NCI-H187 (cell line): ENCODE measurements at regions not wholly inside any gene's neighbourhood (a gene's known extent, or its start where the extent isn't known, plus 50 kb on each side); places are given as distances from the start of the nearest gene placed in this dataset.

Source experiments
- DNase-seq, 2 experiments: peaks; one replicate each; lab custom pipeline; 2025; lab: John Stamatoyannopoulos, UW

DNA sequence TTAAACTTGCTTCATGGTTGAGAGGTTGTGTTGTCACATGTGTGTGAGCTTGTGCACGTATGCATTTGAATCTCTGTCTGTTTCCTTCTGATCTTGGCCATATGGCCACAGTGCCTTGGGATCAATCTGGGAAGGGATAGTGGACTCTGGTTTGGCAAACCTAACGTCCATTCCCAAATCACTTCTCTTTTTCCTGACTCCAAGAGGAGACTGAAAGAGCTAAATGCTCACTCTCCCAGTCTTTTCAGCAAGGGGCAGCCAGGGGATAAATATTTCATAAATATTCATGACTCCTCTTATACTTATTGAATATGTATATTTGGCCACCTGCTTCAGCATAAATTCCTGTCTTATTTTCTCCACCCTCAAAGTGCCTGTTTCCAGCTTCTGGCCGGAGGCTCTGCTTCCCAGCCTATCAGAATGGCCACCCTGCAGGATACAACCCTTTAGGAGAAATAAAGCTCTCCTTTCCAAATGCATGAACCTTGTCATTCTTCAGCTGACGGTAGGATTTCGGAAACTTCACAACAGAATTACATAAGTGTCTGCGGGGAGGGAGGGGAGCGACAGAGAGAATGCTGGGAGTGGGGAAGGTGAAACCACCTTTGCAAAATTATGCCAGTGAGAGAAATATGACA is 112.2 kb upstream of the COPS8 start:
- DNase-seq: no peak

DNA sequence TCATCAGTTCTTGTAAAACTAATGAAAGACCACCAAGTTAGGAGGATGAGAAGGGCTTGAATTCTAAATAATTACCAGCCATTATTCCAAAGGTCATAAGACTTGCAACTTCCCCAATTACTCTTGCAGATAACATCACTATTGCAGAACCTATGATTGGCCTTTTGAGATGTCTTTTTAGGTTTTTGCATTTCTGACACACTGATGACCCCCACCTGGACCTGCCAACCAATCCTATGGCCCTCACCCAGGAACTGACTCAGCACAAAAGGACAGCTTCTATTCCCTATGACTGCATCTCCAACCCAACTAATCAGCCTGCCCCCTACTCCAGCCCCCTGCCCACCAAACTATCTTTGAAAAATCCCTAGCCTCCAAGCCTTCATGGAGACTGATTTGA is 111.5 kb upstream of the COPS8 start:
- no peak for DNase-seq

- DNase-seq: no peak
Measured at GRCh38 chr2:236974752-236975151, 110.9 kb upstream of the COPS8 start.

GRCh38 chr2:236975766-236976165 is 109.9 kb upstream of the COPS8 start:
- no peak for DNase-seq

DNA sequence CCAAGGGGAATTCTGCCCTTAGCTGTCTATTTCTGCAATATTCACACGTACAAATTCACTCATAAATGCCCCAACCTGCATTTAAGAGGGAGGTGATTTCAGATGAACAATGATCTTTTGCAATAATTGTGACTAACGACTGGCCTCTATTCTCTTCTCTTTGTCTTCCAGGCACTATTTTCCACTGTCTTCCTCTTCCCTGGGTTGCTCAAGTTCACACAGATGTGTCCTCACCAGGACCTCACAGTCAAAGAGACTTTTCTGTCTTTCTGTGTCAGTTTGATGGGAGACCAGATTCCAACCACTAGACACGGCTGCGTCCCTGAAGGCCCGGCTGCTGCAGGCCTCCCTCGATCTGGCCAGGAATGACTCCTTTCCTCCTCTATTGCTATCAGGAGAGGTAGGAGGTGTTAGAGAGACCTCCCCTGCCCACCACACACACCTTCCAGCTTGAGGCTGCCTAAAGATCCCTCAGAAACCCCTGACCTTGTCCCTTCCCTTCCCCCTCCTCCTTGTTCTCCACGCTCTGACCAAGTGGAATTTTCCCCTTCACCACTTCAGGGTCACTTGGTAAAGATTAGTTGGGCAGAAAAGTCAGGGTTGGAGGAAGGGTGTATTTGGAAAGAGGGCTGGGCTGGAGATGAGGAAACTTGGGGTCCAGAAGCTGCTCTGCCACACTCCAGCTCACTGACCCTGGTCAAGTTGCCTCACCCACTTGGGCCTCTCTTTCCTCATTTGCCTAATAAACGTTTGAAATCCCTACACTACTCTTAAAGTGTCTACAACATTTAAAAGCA is 109.2 kb upstream of the COPS8 start:
- no peak for DNase-seq

- DNase-seq: no peak
Measured at GRCh38 chr2:236977063-236977851, 108.4 kb upstream of the COPS8 start.

- DNase-seq: no peak
Measured at GRCh38 chr2:236977852-236978398, 107.8 kb upstream of the COPS8 start.

GRCh38 chr2:236979664-236980063 is 106.0 kb upstream of the COPS8 start:
- no peak for DNase-seq

GRCh38 chr2:236980961-236981360 is 104.7 kb upstream of the COPS8 start:
- DNase-seq: no peak

- no peak for DNase-seq
Measured at GRCh38 chr2:236981701-236982485, 103.8 kb upstream of the COPS8 start.

DNA sequence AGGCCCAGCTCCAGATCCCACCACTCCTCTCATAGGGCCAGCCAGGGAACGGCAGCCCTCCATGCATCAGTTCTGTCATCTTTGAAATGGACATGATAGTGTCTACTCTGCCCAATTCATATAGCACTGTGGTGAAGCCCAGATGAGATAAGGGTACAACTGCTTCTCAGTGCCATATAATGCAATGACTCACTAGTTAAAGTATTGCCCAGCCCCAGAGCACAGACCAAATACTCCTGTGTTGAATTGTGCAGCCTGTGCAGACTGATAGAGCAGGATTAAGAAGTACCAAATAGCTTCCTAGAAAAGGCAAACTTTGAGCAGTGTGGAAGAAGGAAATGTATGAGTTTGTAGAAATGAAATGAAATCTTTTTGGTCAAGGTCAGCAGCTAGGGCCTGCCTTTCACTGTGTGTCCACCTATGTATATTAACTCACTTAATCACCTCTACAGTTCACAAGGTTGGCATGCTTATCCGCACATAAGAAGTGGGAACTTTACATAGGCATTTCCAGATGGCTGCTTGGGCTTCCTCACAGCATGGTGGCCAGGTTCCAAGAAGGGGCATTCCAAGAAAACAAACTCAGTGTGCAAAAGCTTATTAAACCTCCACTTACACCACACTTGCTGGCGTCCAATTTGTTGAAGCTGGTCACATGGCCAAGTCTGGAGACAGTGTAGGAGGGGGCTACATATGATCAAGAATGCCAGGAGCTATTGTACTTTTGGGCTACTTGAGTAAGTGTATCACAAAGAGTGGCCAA is 102.8 kb upstream of the COPS8 start:
- no peak for DNase-seq

DNA sequence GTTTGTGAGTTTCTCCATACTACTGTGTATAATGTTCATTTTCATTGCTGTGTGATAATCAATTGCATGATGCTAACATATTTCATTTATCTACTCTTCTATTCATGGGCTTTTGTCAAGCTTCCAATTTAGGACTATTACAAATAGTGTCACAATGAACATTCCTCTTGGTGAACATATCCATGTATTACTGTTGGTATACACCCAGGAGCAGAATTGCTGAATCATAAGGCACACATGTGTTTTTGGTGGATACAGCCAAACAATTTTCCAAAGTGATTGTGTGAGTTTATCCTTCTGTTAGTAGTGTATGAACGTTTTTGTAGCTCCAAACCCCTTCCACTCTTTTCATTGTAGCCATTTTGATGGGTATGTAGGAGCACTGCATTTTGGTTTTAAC is 101.6 kb upstream of the COPS8 start:
- DNase-seq: no peak

DNA sequence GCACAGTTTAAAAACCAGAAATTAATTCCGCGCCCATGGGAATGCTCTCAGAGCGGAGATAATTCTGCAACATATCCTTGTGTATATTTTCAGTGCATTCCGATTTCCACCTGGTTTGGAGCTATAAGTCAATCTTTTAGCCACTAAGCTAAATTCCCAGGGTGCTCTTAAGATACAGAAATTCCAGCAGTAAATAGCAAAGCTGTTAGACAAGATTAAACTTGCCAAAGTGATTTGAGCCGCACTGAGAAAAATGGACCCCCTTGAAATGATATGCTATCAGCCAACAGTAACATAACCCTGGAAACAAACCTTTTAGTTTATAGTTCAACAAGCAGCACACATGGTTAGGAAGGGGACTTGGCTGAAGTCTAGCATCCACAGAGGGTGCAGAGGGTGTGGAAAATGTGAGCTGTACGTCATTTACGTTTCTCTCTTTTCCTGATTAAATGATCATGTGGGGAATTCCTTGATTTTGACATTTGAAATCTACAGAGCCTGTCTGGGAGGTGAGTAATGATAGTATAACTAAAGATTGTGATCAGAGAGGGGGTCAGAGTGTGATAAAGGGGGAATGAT is 99.8 kb upstream of the COPS8 start:
- no peak for DNase-seq

GRCh38 chr2:236986524-236987330 is 99.0 kb upstream of the COPS8 start:
- DNase-seq: peak; percentile 20 to 53

DNA sequence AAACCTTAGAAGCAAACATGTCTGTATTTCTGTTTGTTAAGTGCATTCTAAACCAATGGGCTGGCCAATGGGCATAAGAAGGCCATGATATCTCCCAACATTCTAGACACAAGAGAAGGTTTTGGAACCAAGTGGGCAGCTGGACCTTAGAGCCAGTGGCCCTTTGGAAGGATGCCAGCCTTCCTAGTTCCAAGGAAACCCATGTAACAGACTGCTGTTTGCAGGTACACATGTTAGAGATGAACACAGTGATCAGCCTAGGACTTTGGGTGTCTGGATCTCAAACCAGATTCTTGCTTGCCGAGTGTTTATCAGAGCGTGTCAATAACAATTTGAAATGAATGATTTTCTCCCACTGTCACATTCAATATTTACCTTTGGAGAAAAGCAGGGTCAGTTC is 97.5 kb upstream of the COPS8 start:
- no peak for DNase-seq

DNA sequence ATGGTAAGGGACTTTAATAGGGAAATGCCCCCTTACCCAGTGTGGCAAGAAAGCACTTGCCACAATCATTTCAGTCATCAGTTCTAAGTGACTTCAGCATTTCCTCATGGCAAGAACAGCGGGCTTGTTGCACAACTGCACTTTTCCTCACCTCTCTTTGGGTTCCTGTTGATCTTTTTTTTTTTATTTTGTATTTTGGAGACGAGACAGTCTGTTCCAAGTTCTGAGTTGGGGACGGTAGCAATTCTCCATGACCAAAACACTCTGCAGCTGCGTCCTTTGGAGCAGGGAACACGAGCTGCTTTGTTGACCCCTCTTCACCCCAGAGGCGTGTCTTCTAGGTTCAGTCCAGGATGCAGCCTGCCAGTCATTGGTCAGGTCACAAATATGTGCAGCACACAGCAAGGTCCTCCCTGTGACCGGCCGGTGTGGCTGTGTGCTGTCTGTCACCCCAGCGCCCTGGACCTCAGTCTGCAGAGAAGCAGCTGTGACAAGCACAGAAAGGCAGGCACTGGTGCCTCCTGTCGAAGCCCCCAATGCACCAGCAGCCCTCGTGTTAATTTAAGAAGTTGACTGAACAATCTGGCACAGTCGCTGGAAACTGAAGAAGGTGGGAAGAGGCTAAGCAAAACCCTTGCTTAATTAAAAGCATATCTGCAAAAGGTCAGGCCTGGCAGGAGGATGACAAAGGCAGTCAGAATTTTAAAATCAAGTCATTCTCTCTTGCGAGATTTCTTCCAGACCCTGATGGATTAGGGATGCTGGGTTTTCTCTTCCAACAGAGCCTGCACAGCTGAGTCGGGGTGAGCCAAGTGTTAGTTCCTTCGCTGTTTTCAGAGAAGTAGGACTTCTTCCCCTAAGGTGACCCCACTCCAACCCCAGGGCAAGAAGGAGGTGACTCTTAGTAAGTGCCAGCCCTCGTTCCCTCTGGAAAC is 96.7 kb upstream of the COPS8 start:
- DNase-seq: no peak

DNA sequence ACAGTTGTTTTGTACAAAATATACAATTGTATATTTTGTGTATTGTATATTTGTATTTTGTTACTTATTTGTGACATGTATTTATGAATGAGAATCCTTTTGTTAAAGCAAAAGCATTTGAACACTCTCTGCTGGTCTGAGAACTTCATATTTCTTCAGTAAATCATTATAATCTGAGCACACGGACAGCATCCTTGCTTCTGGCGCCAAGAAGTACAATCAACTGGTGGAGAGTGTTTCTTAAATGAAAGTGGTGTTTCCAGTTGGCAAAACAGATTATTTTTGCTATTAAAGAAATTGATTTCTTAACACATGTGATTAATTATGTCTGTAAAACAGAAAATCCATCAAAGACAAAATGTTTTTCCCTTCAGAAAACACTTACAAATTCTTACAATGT is 95.1 kb upstream of the COPS8 start:
- no peak for DNase-seq

- DNase-seq: no peak
Measured at GRCh38 chr2:236991874-236992273, 93.8 kb upstream of the COPS8 start.

DNA sequence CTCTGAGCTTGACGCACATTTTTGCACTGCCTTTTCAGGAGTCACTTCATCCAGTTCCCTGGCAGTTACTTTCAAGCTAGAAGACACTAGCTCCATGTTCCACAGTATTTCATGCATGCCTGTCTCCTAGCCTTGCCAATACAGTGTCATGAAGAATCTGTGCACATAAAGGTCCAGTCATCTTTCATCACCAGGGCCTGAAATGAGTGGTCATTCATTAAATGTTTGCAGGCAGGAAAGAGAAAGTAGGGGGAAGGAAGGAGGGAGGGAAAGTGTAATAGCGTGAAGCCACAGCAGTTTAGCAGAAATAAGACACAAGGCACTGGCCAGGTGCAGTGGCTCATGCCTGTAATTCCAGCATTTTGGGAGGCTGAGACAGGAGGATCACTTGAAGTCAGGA is 92.4 kb upstream of the COPS8 start:
- DNase-seq: no peak
